T-helper 17 cell (primary cell): ENCODE measurements at regions not wholly inside any gene's neighbourhood (a gene's known extent, or its start where the extent isn't known, plus 50 kb on each side); places are given as distances from the start of the nearest gene placed in this dataset.
A peak's percentile ranks its signal among the peaks of the same experiment; 100 is the strongest.

Experiments
- ATAC-seq: fragments of 150-1000 bp; cut with Tn5 transposase; 2 replicates; pipeline ENCODE4 v1.10.0; 2021; ENCODE audit warnings: mild to moderate bottlenecking, moderate library complexity
- DNase-seq, 3 donors: peaks; one replicate each; pipeline versions ENCODE4 v3.0.0 to v3.0.0-alpha.2; 2020 to 2021
- H3K9me3 ChIP-seq: one replicate; pipeline ENCODE4 v1.7.0; 2013; ENCODE audit warnings: low read length, mild to moderate bottlenecking; ENCODE audit not compliant: control insufficient read depth, poor library complexity, severe bottlenecking
- H3K27ac Mint-ChIP-seq: one replicate; pipeline ENCODE4 v1.8.0; 2022; ENCODE audit warnings: mild to moderate bottlenecking, moderate library complexity, mixed read lengths
- H3K27me3 Mint-ChIP-seq: one replicate; pipeline ENCODE4 v1.8.0; 2022; ENCODE audit warnings: mixed read lengths
- H3K36me3 Mint-ChIP-seq: one replicate; pipeline ENCODE4 v1.8.0; 2022; ENCODE audit warnings: low read depth, mixed read lengths
- H3K4me1 Mint-ChIP-seq: one replicate; pipeline ENCODE4 v1.8.0; 2022; ENCODE audit warnings: mild to moderate bottlenecking, mixed read lengths
- H3K4me3 Mint-ChIP-seq: one replicate; pipeline ENCODE4 v1.8.0; 2022; ENCODE audit warnings: mild to moderate bottlenecking, moderate library complexity, mixed read lengths

- DNase-seq: no peak
- no peak for ATAC-seq
- Mint-ChIP-seq H3K27me3 (peaks cover 5% of the 10 kb centered on the region), H3K27ac (no peak overlapping the region), H3K4me3 (peak overlapping the region; percentile 2), H3K4me1 (peaks cover 12% of the 10 kb centered on the region), H3K36me3 (peaks cover 3% of the 10 kb centered on the region)
- no peaks in the 10 kb centered on the region for H3K9me3 ChIP-seq
These were observed 83.9 kb upstream of the DUSP22 start for GRCh38 chr6:208364-208763.

- ATAC-seq (no peak), DNase-seq (no peak)
- Mint-ChIP-seq H3K4me3 (peak overlapping the region; percentile 98), H3K36me3 (peaks cover 3% of the 10 kb centered on the region), H3K4me1 (peaks cover 12% of the 10 kb centered on the region), H3K27ac (peak overlapping the region; percentile 97), H3K27me3 (peaks cover 5% of the 10 kb centered on the region)
- no peaks in the 10 kb centered on the region for H3K9me3 ChIP-seq
These were observed 83.3 kb upstream of the DUSP22 start for GRCh38 chr6:208938-209337.

GRCh38 chr6:209432-210103 lies 82.7 kb upstream of the DUSP22 start:
- Mint-ChIP-seq H3K36me3 (peaks cover 3% of the 10 kb centered on the region), H3K4me3 (peak overlapping the region; percentile 98), H3K27me3 (peaks cover 5% of the 10 kb centered on the region), H3K27ac (peak overlapping the region; percentile 97), H3K4me1 (peaks cover 12% of the 10 kb centered on the region)
- DNase-seq: no peak
- H3K9me3 ChIP-seq: no peaks in the 10 kb centered on the region
- peak; percentile 85 for ATAC-seq

GRCh38 chr6:210104-210456 lies 82.2 kb upstream of the DUSP22 start:
- H3K9me3 ChIP-seq: no peaks in the 10 kb centered on the region
- no peak for ATAC-seq
- peak overlapping the region; percentile 98 for H3K4me3 Mint-ChIP-seq
- peaks cover 3% of the 10 kb centered on the region for H3K36me3 Mint-ChIP-seq
- peaks cover 14% of the 10 kb centered on the region for H3K4me1 Mint-ChIP-seq
- peak overlapping the region; percentile 97 for H3K27ac Mint-ChIP-seq
- peaks cover 5% of the 10 kb centered on the region for H3K27me3 Mint-ChIP-seq
- DNase-seq: no peak

GRCh38 chr6:210778-211374 lies 81.4 kb upstream of the DUSP22 start:
- no peaks in the 10 kb centered on the region for H3K9me3 ChIP-seq
- Mint-ChIP-seq H3K4me3 (peak overlapping the region; percentile 86), H3K27ac (peak overlapping the region; percentile 97), H3K4me1 (peaks cover 20% of the 10 kb centered on the region), H3K36me3 (peaks cover 3% of the 10 kb centered on the region), H3K27me3 (peaks cover 5% of the 10 kb centered on the region)
- no peak for DNase-seq
- ATAC-seq: no peak

- H3K27ac Mint-ChIP-seq: no peak overlapping the region
- H3K4me1 Mint-ChIP-seq: peaks cover 20% of the 10 kb centered on the region
- DNase-seq (no peak), ATAC-seq (no peak)
- H3K9me3 ChIP-seq: no peaks in the 10 kb centered on the region
- H3K36me3 Mint-ChIP-seq: peaks cover 3% of the 10 kb centered on the region
- no peak overlapping the region for H3K4me3 Mint-ChIP-seq
- peaks cover 5% of the 10 kb centered on the region for H3K27me3 Mint-ChIP-seq
These were observed 80.3 kb upstream of the DUSP22 start for GRCh38 chr6:211871-212497.

- H3K36me3 Mint-ChIP-seq: peaks cover 3% of the 10 kb centered on the region
- DNase-seq: no peak
- H3K9me3 ChIP-seq: no peaks in the 10 kb centered on the region
- ATAC-seq: no peak
- peaks cover 5% of the 10 kb centered on the region for H3K27me3 Mint-ChIP-seq
- H3K27ac Mint-ChIP-seq: no peak overlapping the region
- H3K4me1 Mint-ChIP-seq: peaks cover 20% of the 10 kb centered on the region
- peak overlapping the region; percentile 2 for H3K4me3 Mint-ChIP-seq
These were observed 79.0 kb upstream of the DUSP22 start for GRCh38 chr6:213284-213683.

GRCh38 chr6:214428-214827 lies 77.9 kb upstream of the DUSP22 start:
- no peaks in the 10 kb centered on the region for H3K9me3 ChIP-seq
- H3K36me3 Mint-ChIP-seq: peaks cover 3% of the 10 kb centered on the region
- no peak overlapping the region for H3K4me3 Mint-ChIP-seq
- DNase-seq (no peak), ATAC-seq (no peak)
- peaks cover 17% of the 10 kb centered on the region for H3K4me1 Mint-ChIP-seq
- no peak overlapping the region for H3K27ac Mint-ChIP-seq
- H3K27me3 Mint-ChIP-seq: peaks cover 5% of the 10 kb centered on the region

GRCh38 chr6:215335-216034 lies 76.8 kb upstream of the DUSP22 start:
- ATAC-seq (peak; percentile 74), DNase-seq (no peak)
- Mint-ChIP-seq H3K4me1 (peaks cover 10% of the 10 kb centered on the region), H3K27me3 (peaks cover 5% of the 10 kb centered on the region), H3K36me3 (no peaks in the 10 kb centered on the region), H3K4me3 (no peak overlapping the region), H3K27ac (no peak overlapping the region)
- no peaks in the 10 kb centered on the region for H3K9me3 ChIP-seq

- no peak overlapping the region for H3K27ac Mint-ChIP-seq
- H3K4me1 Mint-ChIP-seq: peaks cover 26% of the 10 kb centered on the region
- H3K9me3 ChIP-seq: no peaks in the 10 kb centered on the region
- H3K4me3 Mint-ChIP-seq: no peak overlapping the region
- H3K27me3 Mint-ChIP-seq: peaks cover 4% of the 10 kb centered on the region
- peak in 1 of 3 donors; percentile 15 for DNase-seq
- H3K36me3 Mint-ChIP-seq: no peaks in the 10 kb centered on the region
- no peak for ATAC-seq
These were observed 75.1 kb upstream of the DUSP22 start for GRCh38 chr6:217048-217659.

GRCh38 chr6:218153-219018 lies 73.9 kb upstream of the DUSP22 start:
- peak; percentile 24 for ATAC-seq
- DNase-seq: no peak
- no peaks in the 10 kb centered on the region for H3K36me3 Mint-ChIP-seq
- H3K4me1 Mint-ChIP-seq: peaks cover 30% of the 10 kb centered on the region
- no peak overlapping the region for H3K4me3 Mint-ChIP-seq
- no peaks in the 10 kb centered on the region for H3K27me3 Mint-ChIP-seq
- H3K27ac Mint-ChIP-seq: peak overlapping the region; percentile 57
- no peaks in the 10 kb centered on the region for H3K9me3 ChIP-seq

- Mint-ChIP-seq H3K4me3 (no peak overlapping the region), H3K4me1 (peaks cover 33% of the 10 kb centered on the region), H3K27ac (no peak overlapping the region)
These were observed 73.2 kb upstream of the DUSP22 start for GRCh38 chr6:219019-219570.

More at GRCh38 chr6:219019-219570, 73.2 kb upstream of the DUSP22 start:
- H3K9me3 ChIP-seq: no peaks in the 10 kb centered on the region
- H3K36me3 Mint-ChIP-seq: no peaks in the 10 kb centered on the region
- no peaks in the 10 kb centered on the region for H3K27me3 Mint-ChIP-seq
- DNase-seq (no peak), ATAC-seq (no peak)
